Adrenal gland (tissue), 9 donors: ENCODE measurements at regions not wholly inside any gene's neighbourhood (a gene's known extent, or its start where the extent isn't known, plus 50 kb on each side); places are given as distances from the start of the nearest gene placed in this dataset.
"Not testable (repeated sequence)": the region's sequence is repeated elsewhere in the genome, so short reads cannot be mapped to it uniquely, and the experiment has no call there.

Experiments used
- DNase-seq, 7 donors: peaks; one replicate each; pipeline ENCODE4 v3.0.0-alpha.2; 2019 to 2020
- H3K27ac ChIP-seq, 5 donors: fragments of 200-600 bp; sonication (generic) in 4 of 5; 1 replicate in 3 of 5; 2 replicates in 2 of 5; pipeline versions ENCODE4 v1.5.1 to v1.8.0; 2016 to 2020; ENCODE audit warnings: mild to moderate bottlenecking in 1 of 5
- H3K27me3 ChIP-seq: fragments of 200-600 bp; 2 replicates; pipeline ENCODE4 v1.8.0; 2021
- H3K36me3 ChIP-seq, 2 donors: fragments of 200-600 bp; replicated peaks in 1 of 2; 1 replicate in 1 of 2; 2 replicates in 1 of 2; pipeline versions ENCODE4 v1.5.1 to v1.8.0; 2018 to 2022
- H3K4me1 ChIP-seq, 2 donors: fragments of 200-600 bp; replicated peaks in 1 of 2; 1 replicate in 1 of 2; 2 replicates in 1 of 2; pipeline versions ENCODE4 v1.5.1 to v1.8.0; 2018 to 2021
- H3K4me3 ChIP-seq, 4 donors: fragments of 200-600 bp; sonication (generic) in 3 of 4; one replicate each; pipeline ENCODE4 v1.5.1; 2016 to 2018
- H3K9me3 ChIP-seq, 3 donors: fragments of 200-600 bp; sonication (generic) in 1 of 3; replicated peaks in 1 of 3; 1 replicate in 2 of 3; 2 replicates in 1 of 3; pipeline versions ENCODE4 v1.5.1 to v1.8.0; 2016 to 2021
- CTCF ChIP-seq, 6 experiments: fragments of 450-650 bp in 4 of 6; fragments of 200-600 bp in 2 of 6; sonication (generic) in 1 of 6; IDR thresholded peaks; 1 replicate in 5 of 6; 2 replicates in 1 of 6; pipeline versions ENCODE4 v1.5.1 to v1.8.0; 2016 to 2021; ENCODE audit warnings: antibody characterized with exemption in 6 of 6, mild to moderate bottlenecking in 2 of 6, moderate library complexity in 1 of 6
- POLR2A ChIP-seq, 2 donors: fragments of 450-650 bp; IDR thresholded peaks; one replicate each; pipeline ENCODE4 v1.6.1; 2017; ENCODE audit warnings: antibody characterized with exemption in 2 of 2, mild to moderate bottlenecking in 2 of 2, moderate library complexity in 1 of 2
- WGBS, 4 donors: extraction: QIAGEN DNeasy Blood & Tissue Kit in 2 of 4; methylation state at CpG; one replicate each; pipeline versions ENCODE4 v1.1.5 to v1.1.7; 2013 to 2017; 5-methylcytosine and 5-hydroxymethylcytosine counted together
- intact Hi-C, 2 donors: fragments of 100-400 bp; cut with DNase I; formaldehyde crosslinking; loops; one replicate each; pipeline versions ENCODE4 v1.14.1 to v1.15.0; 2022 to 2023
- donor health status: healthy with polysubstance abuse.
- donor health status: Bipolar disorder and iron deficiency.
- donor health status: DM: yes; HTN: yes; CAD: no.
- donor health status: DM: no; HTN: no; CAD: no.
- donor health status: DM: no; HTN: no; CAD: no.

GRCh38 chr10:129210876-129211275 is 256.2 kb upstream of the MGMT start:
- H3K36me3 ChIP-seq, result no peaks in the 10 kb centered on the region
- H3K9me3 ChIP-seq, result no peaks in the 10 kb centered on the region
- TF ChIP-seq CTCF (IDR thresholded peaks at IDR 0.05), result no peak
- TF ChIP-seq POLR2A (IDR thresholded peaks at IDR 0.05), result no peak
- no peak overlapping the region for H3K4me3 ChIP-seq
- no peak for DNase-seq
- H3K27me3 ChIP-seq, result no peaks in the 10 kb centered on the region
- no peak overlapping the region for H3K27ac ChIP-seq
- H3K4me1 ChIP-seq, result no peaks in the 10 kb centered on the region
- intact Hi-C loops, result no loop called here
- 63 to 74% (median 68%) methylated on average over 5 of the region's 5 CpGs for WGBS, 4 donors

- no peaks in the 10 kb centered on the region for H3K36me3 ChIP-seq
- intact Hi-C loops, result no loop called here
- no peak for DNase-seq
- WGBS, 4 donors, result 17 to 29% (median 20%) methylated on average over 1 of the region's 1 CpG
- no peak overlapping the region for H3K27ac ChIP-seq
- no peak for TF ChIP-seq CTCF (IDR thresholded peaks at IDR 0.05)
- no peak for TF ChIP-seq POLR2A (IDR thresholded peaks at IDR 0.05)
- H3K27me3 ChIP-seq, result no peaks in the 10 kb centered on the region
- no peaks in the 10 kb centered on the region for H3K9me3 ChIP-seq
- no peak overlapping the region for H3K4me3 ChIP-seq
- H3K4me1 ChIP-seq, result no peaks in the 10 kb centered on the region
Measured at GRCh38 chr10:129213256-129213655, 253.8 kb upstream of the MGMT start.

- DNase-seq, H3K4me1 ChIP-seq, H3K27me3 ChIP-seq, H3K27ac ChIP-seq, H3K4me3 ChIP-seq, H3K36me3 ChIP-seq, H3K9me3 ChIP-seq, intact Hi-C loops: not testable (repeated sequence)
- WGBS, 4 donors, result 83 to 86% (median 84%) methylated on average over 5 of the region's 5 CpGs
Measured at GRCh38 chr10:129213996-129214395, 253.0 kb upstream of the MGMT start.

- intact Hi-C loops, result no loop called here
- Histone ChIP-seq H3K9me3 (no peaks in the 10 kb centered on the region), H3K36me3 (no peaks in the 10 kb centered on the region), H3K27me3 (no peaks in the 10 kb centered on the region), H3K4me1 (no peaks in the 10 kb centered on the region), H3K4me3 (no peak overlapping the region), H3K27ac (no peak overlapping the region)
- TF ChIP-seq CTCF (IDR thresholded peaks at IDR 0.05) (no peak), POLR2A (IDR thresholded peaks at IDR 0.05) (no peak)
- DNase-seq, result no peak
- 60 to 83% (median 74%) methylated on average over 5 of the region's 5 CpGs for WGBS, 4 donors
Measured at GRCh38 chr10:129219364-129219763, 247.7 kb upstream of the MGMT start.

- Histone ChIP-seq H3K9me3 (no peaks in the 10 kb centered on the region), H3K27me3 (no peaks in the 10 kb centered on the region), H3K36me3 (no peaks in the 10 kb centered on the region), H3K4me3 (no peak overlapping the region), H3K4me1 (no peaks in the 10 kb centered on the region), H3K27ac (no peak overlapping the region)
- TF ChIP-seq CTCF (IDR thresholded peaks at IDR 0.05), result no peak
- no peak for TF ChIP-seq POLR2A (IDR thresholded peaks at IDR 0.05)
- no peak for DNase-seq
- intact Hi-C loops, result no loop called here
- WGBS, 4 donors, result 80 to 85% (median 82%) methylated on average over 3 of the region's 3 CpGs
Measured at GRCh38 chr10:129222436-129222835, 244.6 kb upstream of the MGMT start.
